Parathyroid adenoma (tissue), 2 donors: ENCODE measurements at regions not wholly inside any gene's neighbourhood (a gene's known extent, or its start where the extent isn't known, plus 50 kb on each side); places are given as distances from the start of the nearest gene placed in this dataset.

Experiments used
- H2AFZ ChIP-seq: fragments of 300-600 bp; sonication (generic); one replicate; pipeline ENCODE4 v1.7.0; 2017; ENCODE audit warnings: antibody characterized with exemption, mild to moderate bottlenecking
- H3K27ac ChIP-seq: fragments of 300-600 bp; sonication (generic); one replicate; pipeline ENCODE4 v1.7.0; 2017
- H3K27me3 ChIP-seq: fragments of 300-600 bp; sonication (generic); one replicate; pipeline ENCODE4 v1.7.0; 2017; ENCODE audit warnings: low read length; ENCODE audit not compliant: control insufficient read depth, insufficient read depth
- H3K36me3 ChIP-seq: fragments of 300-600 bp; sonication (generic); one replicate; pipeline ENCODE4 v1.7.0; 2017; ENCODE audit warnings: low read length; ENCODE audit not compliant: control insufficient read depth, insufficient read depth
- H3K4me1 ChIP-seq: fragments of 300-600 bp; sonication (generic); one replicate; pipeline ENCODE4 v1.7.0; 2017; ENCODE audit warnings: control low read depth
- H3K4me2 ChIP-seq: fragments of 300-600 bp; sonication (generic); one replicate; pipeline ENCODE4 v1.7.0; 2017; ENCODE audit warnings: low read length
- H3K4me3 ChIP-seq: fragments of 300-600 bp; sonication (generic); one replicate; pipeline ENCODE4 v1.7.0; 2017; ENCODE audit warnings: low read depth, low read length
- H3K79me2 ChIP-seq: fragments of 300-600 bp; sonication (generic); one replicate; pipeline ENCODE4 v1.7.0; 2017; ENCODE audit warnings: control low read depth
- H3K9ac ChIP-seq: fragments of 300-600 bp; sonication (generic); one replicate; pipeline ENCODE4 v1.7.0; 2017; ENCODE audit warnings: mild to moderate bottlenecking
- H3K9me3 ChIP-seq: fragments of 300-600 bp; sonication (generic); one replicate; pipeline ENCODE4 v1.7.0; 2017; ENCODE audit warnings: low read length; ENCODE audit not compliant: control insufficient read depth
- CTCF ChIP-seq: fragments of 300-600 bp; sonication (generic); IDR thresholded peaks from one replicate; pipeline ENCODE4 v1.7.0; 2017; ENCODE audit warnings: antibody characterized with exemption, mild to moderate bottlenecking
- donor health status: primary hyperparathyroidism.

- Histone ChIP-seq H3K9me3 (no peaks in the 10 kb centered on the region), H3K4me1 (peaks cover 5% of the 10 kb centered on the region), H3K4me3 (no peak overlapping the region), H3K4me2 (no peak overlapping the region), H3K36me3 (no peaks in the 10 kb centered on the region), H3K27ac (no peak overlapping the region), H3K9ac (no peak overlapping the region), H3K79me2 (no peaks in the 10 kb centered on the region), H2AFZ (no peak overlapping the region), H3K27me3 (no peaks in the 10 kb centered on the region)
- no peak for TF ChIP-seq CTCF
These were observed 105.4 kb upstream of the MPP7 start for GRCh38 chr10:28408237-28408777.

- H3K79me2 ChIP-seq: no peaks in the 10 kb centered on the region
- H3K4me1 ChIP-seq: peaks cover 5% of the 10 kb centered on the region
- no peak overlapping the region for H3K9ac ChIP-seq
- H3K4me3 ChIP-seq: no peak overlapping the region
- H3K27me3 ChIP-seq: no peaks in the 10 kb centered on the region
- H3K27ac ChIP-seq: no peak overlapping the region
- no peak overlapping the region for H2AFZ ChIP-seq
- TF ChIP-seq CTCF: no peak
- H3K4me2 ChIP-seq: no peak overlapping the region
- H3K36me3 ChIP-seq: no peaks in the 10 kb centered on the region
- H3K9me3 ChIP-seq: no peaks in the 10 kb centered on the region
These were observed 107.7 kb upstream of the MPP7 start for GRCh38 chr10:28410420-28411135.

- no peaks in the 10 kb centered on the region for H3K27me3 ChIP-seq
- no peak overlapping the region for H2AFZ ChIP-seq
- H3K9ac ChIP-seq: no peak overlapping the region
- no peak overlapping the region for H3K4me3 ChIP-seq
- H3K27ac ChIP-seq: no peak overlapping the region
- H3K36me3 ChIP-seq: no peaks in the 10 kb centered on the region
- H3K79me2 ChIP-seq: no peaks in the 10 kb centered on the region
- H3K9me3 ChIP-seq: no peaks in the 10 kb centered on the region
- TF ChIP-seq CTCF: no peak
- H3K4me2 ChIP-seq: no peak overlapping the region
- peaks cover 5% of the 10 kb centered on the region for H3K4me1 ChIP-seq
These were observed 108.2 kb upstream of the MPP7 start for GRCh38 chr10:28411136-28411460.

- no peak overlapping the region for H3K4me2 ChIP-seq
- H3K36me3 ChIP-seq: no peaks in the 10 kb centered on the region
- H3K4me1 ChIP-seq: peaks cover 5% of the 10 kb centered on the region
- TF ChIP-seq CTCF: no peak
- H3K9ac ChIP-seq: no peak overlapping the region
- H2AFZ ChIP-seq: no peak overlapping the region
- no peak overlapping the region for H3K4me3 ChIP-seq
- H3K79me2 ChIP-seq: no peaks in the 10 kb centered on the region
- no peaks in the 10 kb centered on the region for H3K27me3 ChIP-seq
- H3K27ac ChIP-seq: no peak overlapping the region
- no peaks in the 10 kb centered on the region for H3K9me3 ChIP-seq
These were observed 108.8 kb upstream of the MPP7 start for GRCh38 chr10:28411648-28412047.

GRCh38 chr10:28418069-28418468 is 114.8 kb upstream of the WAC start:
- Histone ChIP-seq H3K9ac (no peak overlapping the region), H3K4me2 (no peak overlapping the region), H3K9me3 (no peaks in the 10 kb centered on the region), H3K4me1 (no peaks in the 10 kb centered on the region), H2AFZ (no peak overlapping the region), H3K4me3 (no peak overlapping the region), H3K27ac (no peak overlapping the region), H3K36me3 (no peaks in the 10 kb centered on the region), H3K79me2 (no peaks in the 10 kb centered on the region), H3K27me3 (no peaks in the 10 kb centered on the region)
- no peak for TF ChIP-seq CTCF
